Neural cell (in vitro differentiated cells): ENCODE measurements at regions not wholly inside any gene's neighbourhood (a gene's known extent, or its start where the extent isn't known, plus 50 kb on each side); places are given as distances from the start of the nearest gene placed in this dataset.

Experiments used
- H2AFZ ChIP-seq: fragments of 200-600, 300-800 bp; sonication (generic), shearing (Covaris generic); 2 replicates; pipeline ENCODE4 v1.6.0; 2014; ENCODE audit warnings: low read depth, mild to moderate bottlenecking, antibody characterized with exemption, low read length, moderate library complexity
- H3F3A ChIP-seq: fragments of 200-600 bp; shearing (Covaris generic); 2 replicates; pipeline ENCODE4 v1.6.1; 2016; ENCODE audit warnings: mild to moderate bottlenecking, moderate library complexity, mixed read lengths, antibody characterized with exemption, low read length; ENCODE audit not compliant: insufficient read depth, poor library complexity, severe bottlenecking
- H3K27ac ChIP-seq: fragments of 200-600, 300-800 bp; sonication (generic), shearing (Covaris generic); 2 replicates; pipeline ENCODE4 v1.5.1; 2014; ENCODE audit warnings: mild to moderate bottlenecking, low read length, moderate library complexity
- H3K27me3 ChIP-seq: fragments of 300-800, 200-600 bp; sonication (generic), shearing (Covaris generic); 2 replicates; pipeline ENCODE4 v1.6.0; 2014; ENCODE audit warnings: mild to moderate bottlenecking, low read depth, low read length, moderate library complexity; ENCODE audit not compliant: insufficient read depth
- H3K36me3 ChIP-seq: fragments of 300-800, 200-600 bp; sonication (generic), shearing (Covaris generic); 2 replicates; pipeline ENCODE4 v1.5.1; 2014; ENCODE audit warnings: mild to moderate bottlenecking, antibody characterized with exemption, low read length, moderate library complexity; ENCODE audit not compliant: insufficient read depth
- H3K4me2 ChIP-seq: fragments of 300-800, 200-600 bp; sonication (generic), shearing (Covaris generic); 2 replicates; pipeline ENCODE4 v1.6.0; 2014; ENCODE audit warnings: mild to moderate bottlenecking, low read length
- H3K4me3 ChIP-seq: fragments of 300-800, 200-600 bp; sonication (generic), shearing (Covaris generic); 2 replicates; pipeline ENCODE4 v1.5.1; 2014; ENCODE audit warnings: mild to moderate bottlenecking, low read length, moderate library complexity
- H3K79me2 ChIP-seq: fragments of 200-600 bp; shearing (Covaris generic); replicated peaks from 2 replicates; pipeline ENCODE4 v1.6.0; 2014; ENCODE audit warnings: mild to moderate bottlenecking, low read length, moderate library complexity; ENCODE audit not compliant: insufficient read depth
- H3K9ac ChIP-seq: fragments of 300-800, 200-600 bp; sonication (generic), shearing (Covaris generic); 2 replicates; pipeline ENCODE4 v1.6.1; 2016; ENCODE audit warnings: mild to moderate bottlenecking, low read length, mixed read lengths
- H3K9me2 ChIP-seq: fragments of 200-600 bp; shearing (Covaris generic); 2 replicates; pipeline ENCODE4 v1.6.1; 2016; ENCODE audit warnings: mild to moderate bottlenecking, low read length, mixed read lengths; ENCODE audit not compliant: insufficient read depth
- H3K9me3 ChIP-seq: fragments of 200-600, 300-800 bp; sonication (generic), shearing (Covaris generic); 2 replicates; pipeline ENCODE4 v1.6.1; 2016; ENCODE audit warnings: mild to moderate bottlenecking, mixed run types, low read length, moderate library complexity, mixed read lengths
- H4K20me1 ChIP-seq: fragments of 200-600 bp; shearing (Covaris generic); 2 replicates; pipeline ENCODE4 v1.6.1; 2016; ENCODE audit warnings: mild to moderate bottlenecking, mixed run types; ENCODE audit not compliant: insufficient read depth
- EP300 ChIP-seq: fragments of 450-650 bp; conservative IDR thresholded peaks from 2 replicates; pipeline ENCODE4 v1.6.1; 2014; ENCODE audit warnings: antibody characterized with exemption, mild to moderate bottlenecking, moderate library complexity; ENCODE audit not compliant: poor library complexity, severe bottlenecking
- EZH2 ChIP-seq: fragments of 200-600, 300-800 bp; shearing (Covaris generic), sonication (generic); IDR thresholded peaks from 2 replicates; pipeline ENCODE4 v1.6.1; 2014; ENCODE audit warnings: antibody characterized with exemption, low read length, borderline replicate concordance, mild to moderate bottlenecking; ENCODE audit not compliant: insufficient read depth, poor library complexity, severe bottlenecking
- MXI1 ChIP-seq: fragments of 450-650 bp; conservative IDR thresholded peaks from 2 replicates; pipeline ENCODE4 v1.6.1; 2014; ENCODE audit warnings: antibody characterized with exemption, mild to moderate bottlenecking; ENCODE audit not compliant: poor library complexity, severe bottlenecking
- POLR2AphosphoS5 ChIP-seq: IDR thresholded peaks from 2 replicates; pipeline ENCODE4 v1.6.1; 2012
- RAD21 ChIP-seq: fragments of 450-650 bp; conservative IDR thresholded peaks from 2 replicates; pipeline ENCODE4 v1.6.1; 2014; ENCODE audit warnings: antibody characterized with exemption, mild to moderate bottlenecking, moderate library complexity
- SMC3 ChIP-seq: fragments of 450-650 bp; conservative IDR thresholded peaks from 2 replicates; pipeline ENCODE4 v1.6.1; 2014; ENCODE audit warnings: antibody characterized with exemption, mild to moderate bottlenecking, moderate library complexity; ENCODE audit not compliant: poor library complexity
- TAF1 ChIP-seq: IDR thresholded peaks from 2 replicates; pipeline ENCODE4 v1.6.1; 2012; ENCODE audit warnings: low read depth
- TF ChIP-seq, protein P1 (sequence below): fragments of 450-650 bp; IDR thresholded peaks from 2 replicates; pipeline ENCODE4 v1.5.1; 2014; ENCODE audit warnings: antibody characterized with exemption, mild to moderate bottlenecking, moderate library complexity; ENCODE audit not compliant: poor library complexity, severe bottlenecking
- TF ChIP-seq, protein P2 (sequence below): IDR thresholded peaks from 2 replicates; pipeline ENCODE4 v1.6.1; 2012; ENCODE audit warnings: borderline replicate concordance

DNA sequence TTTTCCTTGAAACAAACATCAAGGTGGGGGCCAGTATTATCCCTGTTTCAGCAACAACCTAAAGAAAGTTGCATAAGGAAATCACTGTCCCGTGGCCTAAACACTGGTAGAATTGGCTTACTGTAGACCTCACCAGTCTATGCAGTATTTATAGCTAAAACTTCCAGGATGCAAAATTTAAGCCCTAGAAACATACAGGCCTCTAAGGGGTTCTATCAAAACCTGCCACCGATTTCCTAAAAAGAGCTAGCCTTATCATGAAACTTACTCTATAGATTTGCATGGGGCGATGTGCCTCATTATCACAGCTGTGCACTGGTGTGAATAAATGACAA is 84.3 kb upstream of the FOXQ1 start:
- no peaks in the 10 kb centered on the region for H3K27me3 ChIP-seq
- no peaks in the 10 kb centered on the region for H3K9me2 ChIP-seq
- no peak overlapping the region for H3K4me2 ChIP-seq
- TF ChIP-seq, protein P1, sequence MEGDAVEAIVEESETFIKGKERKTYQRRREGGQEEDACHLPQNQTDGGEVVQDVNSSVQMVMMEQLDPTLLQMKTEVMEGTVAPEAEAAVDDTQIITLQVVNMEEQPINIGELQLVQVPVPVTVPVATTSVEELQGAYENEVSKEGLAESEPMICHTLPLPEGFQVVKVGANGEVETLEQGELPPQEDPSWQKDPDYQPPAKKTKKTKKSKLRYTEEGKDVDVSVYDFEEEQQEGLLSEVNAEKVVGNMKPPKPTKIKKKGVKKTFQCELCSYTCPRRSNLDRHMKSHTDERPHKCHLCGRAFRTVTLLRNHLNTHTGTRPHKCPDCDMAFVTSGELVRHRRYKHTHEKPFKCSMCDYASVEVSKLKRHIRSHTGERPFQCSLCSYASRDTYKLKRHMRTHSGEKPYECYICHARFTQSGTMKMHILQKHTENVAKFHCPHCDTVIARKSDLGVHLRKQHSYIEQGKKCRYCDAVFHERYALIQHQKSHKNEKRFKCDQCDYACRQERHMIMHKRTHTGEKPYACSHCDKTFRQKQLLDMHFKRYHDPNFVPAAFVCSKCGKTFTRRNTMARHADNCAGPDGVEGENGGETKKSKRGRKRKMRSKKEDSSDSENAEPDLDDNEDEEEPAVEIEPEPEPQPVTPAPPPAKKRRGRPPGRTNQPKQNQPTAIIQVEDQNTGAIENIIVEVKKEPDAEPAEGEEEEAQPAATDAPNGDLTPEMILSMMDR: no peak
- TF ChIP-seq TAF1: no peak
- H3K9me3 ChIP-seq: no peaks in the 10 kb centered on the region
- no peaks in the 10 kb centered on the region for H4K20me1 ChIP-seq
- no peaks in the 10 kb centered on the region for H3K36me3 ChIP-seq
- H3K27ac ChIP-seq: no peak overlapping the region
- no peaks in the 10 kb centered on the region for H3K79me2 ChIP-seq
- H3F3A ChIP-seq: no peaks in the 10 kb centered on the region
- H3K4me3 ChIP-seq: no peak overlapping the region
- no peak overlapping the region for H2AFZ ChIP-seq
- no peak overlapping the region for H3K9ac ChIP-seq

DNA sequence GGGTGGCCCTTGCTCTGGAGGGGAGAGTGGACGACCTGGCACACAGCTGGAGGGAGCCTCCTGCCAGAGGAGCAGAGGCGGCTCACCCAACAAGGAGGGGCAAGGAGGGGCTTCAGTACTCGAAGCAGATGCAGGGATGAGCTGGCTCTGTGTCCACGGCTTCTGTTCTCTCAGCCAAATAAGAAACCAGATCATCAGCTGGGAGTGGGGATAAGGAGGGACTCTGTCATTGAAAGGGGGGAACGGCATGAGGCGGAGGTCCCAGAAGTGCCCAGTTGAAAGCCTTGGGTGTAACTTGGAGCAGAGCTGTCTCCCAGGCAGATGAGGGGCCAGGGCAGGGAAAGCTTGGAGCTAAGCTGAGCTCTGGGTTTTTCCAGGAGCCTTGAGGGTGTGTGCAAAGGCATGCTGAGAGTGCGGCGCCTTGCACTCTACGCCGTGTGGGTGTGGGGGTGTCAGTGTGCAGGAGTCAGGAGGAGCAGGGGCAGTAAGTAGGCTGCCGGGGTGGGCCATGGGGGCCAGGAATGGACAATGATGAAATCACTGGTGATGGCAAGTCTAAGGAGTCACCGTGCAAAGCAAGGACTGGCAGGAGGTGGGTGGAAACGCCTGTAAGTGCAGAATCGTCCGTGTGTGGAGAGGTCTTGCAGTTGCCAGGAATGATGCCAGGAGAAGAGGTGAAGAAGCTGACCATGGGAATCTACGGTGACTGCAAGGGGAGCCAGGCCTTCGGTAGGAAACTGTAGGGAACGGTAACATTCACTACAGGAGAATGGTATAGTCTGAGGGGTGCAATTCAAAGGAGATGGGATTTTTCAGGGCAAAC is 85.4 kb upstream of the FOXQ1 start:
- no peak for TF ChIP-seq SMC3
- TF ChIP-seq, protein P2, sequence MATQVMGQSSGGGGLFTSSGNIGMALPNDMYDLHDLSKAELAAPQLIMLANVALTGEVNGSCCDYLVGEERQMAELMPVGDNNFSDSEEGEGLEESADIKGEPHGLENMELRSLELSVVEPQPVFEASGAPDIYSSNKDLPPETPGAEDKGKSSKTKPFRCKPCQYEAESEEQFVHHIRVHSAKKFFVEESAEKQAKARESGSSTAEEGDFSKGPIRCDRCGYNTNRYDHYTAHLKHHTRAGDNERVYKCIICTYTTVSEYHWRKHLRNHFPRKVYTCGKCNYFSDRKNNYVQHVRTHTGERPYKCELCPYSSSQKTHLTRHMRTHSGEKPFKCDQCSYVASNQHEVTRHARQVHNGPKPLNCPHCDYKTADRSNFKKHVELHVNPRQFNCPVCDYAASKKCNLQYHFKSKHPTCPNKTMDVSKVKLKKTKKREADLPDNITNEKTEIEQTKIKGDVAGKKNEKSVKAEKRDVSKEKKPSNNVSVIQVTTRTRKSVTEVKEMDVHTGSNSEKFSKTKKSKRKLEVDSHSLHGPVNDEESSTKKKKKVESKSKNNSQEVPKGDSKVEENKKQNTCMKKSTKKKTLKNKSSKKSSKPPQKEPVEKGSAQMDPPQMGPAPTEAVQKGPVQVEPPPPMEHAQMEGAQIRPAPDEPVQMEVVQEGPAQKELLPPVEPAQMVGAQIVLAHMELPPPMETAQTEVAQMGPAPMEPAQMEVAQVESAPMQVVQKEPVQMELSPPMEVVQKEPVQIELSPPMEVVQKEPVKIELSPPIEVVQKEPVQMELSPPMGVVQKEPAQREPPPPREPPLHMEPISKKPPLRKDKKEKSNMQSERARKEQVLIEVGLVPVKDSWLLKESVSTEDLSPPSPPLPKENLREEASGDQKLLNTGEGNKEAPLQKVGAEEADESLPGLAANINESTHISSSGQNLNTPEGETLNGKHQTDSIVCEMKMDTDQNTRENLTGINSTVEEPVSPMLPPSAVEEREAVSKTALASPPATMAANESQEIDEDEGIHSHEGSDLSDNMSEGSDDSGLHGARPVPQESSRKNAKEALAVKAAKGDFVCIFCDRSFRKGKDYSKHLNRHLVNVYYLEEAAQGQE: no peak
- no peak for TF ChIP-seq MXI1
- no peak for TF ChIP-seq TAF1
- TF ChIP-seq POLR2AphosphoS5: no peak
- TF ChIP-seq EP300: no peak
- TF ChIP-seq RAD21: no peak
- TF ChIP-seq EZH2: no peak
- TF ChIP-seq, protein P1: no peak
- Histone ChIP-seq H3K36me3 (no peaks in the 10 kb centered on the region), H3K27me3 (no peaks in the 10 kb centered on the region)

More for the DNA sequence above, 85.4 kb upstream of the FOXQ1 start:
- H3K9me3 ChIP-seq: no peaks in the 10 kb centered on the region
- no peaks in the 10 kb centered on the region for H3F3A ChIP-seq
- H4K20me1 ChIP-seq: no peaks in the 10 kb centered on the region
- H3K9me2 ChIP-seq: no peaks in the 10 kb centered on the region
- no peak overlapping the region for H2AFZ ChIP-seq
- H3K4me3 ChIP-seq: no peak overlapping the region
- no peak overlapping the region for H3K9ac ChIP-seq
- no peak overlapping the region for H3K4me2 ChIP-seq
- no peak overlapping the region for H3K27ac ChIP-seq
- H3K79me2 ChIP-seq: no peaks in the 10 kb centered on the region
